OCI-LY7 (cell line): ENCODE measurements at regions not wholly inside any gene's neighbourhood (a gene's known extent, or its start where the extent isn't known, plus 50 kb on each side); places are given as distances from the start of the nearest gene placed in this dataset.
"Not testable (repeated sequence)": the region's sequence is repeated elsewhere in the genome, so short reads cannot be mapped to it uniquely, and the experiment has no call there.

ENCODE experiments used
- BruUV-seq: library from RNA; stranded (reverse); fragments of 400-500 nt; replicated peaks from 2 replicates; lab custom pipeline; 2021; lab: Mats Ljungman, UMichigan
- CTCF ChIA-PET: fragments of 300-600 bp; sonication (Branson Sonifier 250); formaldehyde crosslinking; loops from one replicate; lab custom pipeline; 2022; ENCODE audit warnings: antibody characterized with exemption; ENCODE audit not compliant: unreplicated experiment; lab: Charles Lee
- POLR2A ChIA-PET: fragments of 300-600 bp; sonication (Branson Sonifier 250); formaldehyde crosslinking; loops from one replicate; lab custom pipeline; 2022; ENCODE audit warnings: antibody characterized with exemption; lab: Charles Lee
- DNase-seq: peaks from one replicate; pipeline ENCODE4 v3.0.0-alpha.2; 2015; ENCODE audit warnings: low spot score
- H2AFZ ChIP-seq: fragments of 200-600 bp; sonication (generic), shearing (Covaris generic); 2 replicates; pipeline ENCODE4 v1.6.1; 2014; ENCODE audit warnings: mild to moderate bottlenecking, antibody characterized with exemption, low read length, moderate library complexity
- H3K27ac ChIP-seq: fragments of 200-600 bp; sonication (generic); 2 replicates; pipeline ENCODE4 v1.5.1; 2014; ENCODE audit warnings: mixed run types, low read depth, mild to moderate bottlenecking, moderate library complexity, low read length, inconsistent platforms; ENCODE audit not compliant: poor library complexity, severe bottlenecking
- H3K36me3 ChIP-seq: fragments of 200-600 bp; sonication (generic); 2 replicates; pipeline ENCODE4 v1.6.1; 2014; ENCODE audit warnings: mild to moderate bottlenecking, antibody characterized with exemption, low read length, moderate library complexity, mixed read lengths; ENCODE audit not compliant: insufficient read depth
- H3K4me1 ChIP-seq: fragments of 200-600 bp; sonication (generic); 2 replicates; pipeline ENCODE4 v1.5.1; 2014; ENCODE audit warnings: mild to moderate bottlenecking, low read length; ENCODE audit not compliant: insufficient read depth, poor library complexity, severe bottlenecking
- H3K4me2 ChIP-seq: fragments of 200-600 bp; sonication (generic); 2 replicates; pipeline ENCODE4 v1.6.1; 2014; ENCODE audit warnings: mild to moderate bottlenecking, low read length
- H3K4me3 ChIP-seq: fragments of 200-600 bp; sonication (generic); 2 replicates; pipeline ENCODE4 v1.5.1; 2014; ENCODE audit warnings: mild to moderate bottlenecking, low read depth, low read length; ENCODE audit not compliant: poor library complexity, severe bottlenecking
- H3K79me2 ChIP-seq: fragments of 200-600 bp; sonication (generic); 2 replicates; pipeline ENCODE4 v1.6.1; 2016; ENCODE audit warnings: low read depth, mild to moderate bottlenecking, low read length, moderate library complexity, mixed read lengths; ENCODE audit not compliant: insufficient read depth
- H3K9me2 ChIP-seq: fragments of 200-600 bp; sonication (generic); 2 replicates; pipeline ENCODE4 v1.6.1; 2016; ENCODE audit warnings: mild to moderate bottlenecking, low read length, mixed read lengths; ENCODE audit not compliant: insufficient read depth
- H3K9me3 ChIP-seq: fragments of 200-600 bp; sonication (generic); 2 replicates; pipeline ENCODE4 v1.6.1; 2014; ENCODE audit warnings: mild to moderate bottlenecking, mixed run types, low read length, mixed read lengths
- H4K20me1 ChIP-seq: fragments of 200-600 bp; sonication (generic); 2 replicates; pipeline ENCODE4 v1.6.1; 2014; ENCODE audit warnings: mild to moderate bottlenecking, antibody characterized with exemption, low read length, moderate library complexity, mixed read lengths; ENCODE audit not compliant: insufficient read depth
- EZH2phosphoT487 ChIP-seq: fragments of 200-600 bp; sonication (generic); IDR thresholded peaks from 2 replicates; pipeline ENCODE4 v1.6.1; 2018; ENCODE audit warnings: low read depth, borderline replicate concordance, mild to moderate bottlenecking, mixed run types, antibody characterized with exemption, low read length, moderate library complexity, mixed read lengths
- intact Hi-C: fragments of 100-400 bp; cut with micrococcal nuclease; formaldehyde crosslinking; loops from one replicate; pipeline ENCODE4 v1.10.0; 2022; ENCODE audit not compliant: unreplicated experiment
- TF ChIP-seq, protein P1 (sequence below): fragments of 200-600 bp; sonication (generic); conservative IDR thresholded peaks from 2 replicates; pipeline ENCODE4 v1.5.1; 2014; ENCODE audit warnings: mild to moderate bottlenecking, antibody characterized with exemption, low read length, moderate library complexity, mixed read lengths

DNA sequence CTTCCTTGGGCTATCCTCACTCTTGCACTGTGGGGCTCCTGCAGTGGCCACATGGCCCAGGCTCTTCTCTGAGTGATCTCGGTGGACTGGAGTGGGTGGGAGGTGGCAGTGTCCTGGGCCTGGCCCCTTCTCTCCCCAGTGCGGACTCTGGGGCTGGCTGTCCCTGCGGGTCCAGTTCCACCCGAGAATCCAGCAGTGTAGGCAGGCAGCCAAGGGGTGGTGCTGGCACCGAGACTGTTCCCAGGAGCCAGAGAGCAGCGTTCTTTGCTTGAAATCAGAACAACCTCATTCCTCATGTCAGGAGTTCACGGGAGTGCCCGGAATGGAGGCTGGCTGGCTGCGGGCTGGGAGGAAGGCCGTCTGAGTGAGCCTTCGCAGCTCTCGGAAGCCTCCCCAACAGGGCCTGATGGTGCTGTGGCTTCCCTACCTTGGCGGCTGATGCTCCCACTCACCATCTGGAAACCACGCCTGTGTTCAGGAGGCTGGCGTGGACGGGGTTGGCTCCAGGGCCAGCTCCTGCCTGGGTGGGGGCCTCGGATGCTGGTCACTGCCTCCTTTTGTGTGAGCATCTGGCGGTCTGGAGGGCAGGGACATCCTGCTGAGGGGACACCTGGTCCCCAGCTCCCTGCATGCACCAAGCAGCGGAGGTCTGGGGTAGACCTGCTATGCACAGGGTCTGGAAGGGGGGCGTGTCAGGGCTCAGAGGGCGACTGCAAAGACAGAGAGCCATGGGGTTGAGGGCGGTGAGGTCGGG lies 238.9 kb downstream of the TMEM121 start:
- H3K9me3 ChIP-seq, H3K4me3 ChIP-seq, H3K27ac ChIP-seq, H3K4me2 ChIP-seq, POLR2A ChIA-PET, H3K4me1 ChIP-seq, intact Hi-C loops, H3K9me2 ChIP-seq, H3K79me2 ChIP-seq, H2AFZ ChIP-seq, DNase-seq, BruUV-seq, CTCF ChIA-PET, H3K36me3 ChIP-seq, H4K20me1 ChIP-seq: not testable (repeated sequence)

DNA sequence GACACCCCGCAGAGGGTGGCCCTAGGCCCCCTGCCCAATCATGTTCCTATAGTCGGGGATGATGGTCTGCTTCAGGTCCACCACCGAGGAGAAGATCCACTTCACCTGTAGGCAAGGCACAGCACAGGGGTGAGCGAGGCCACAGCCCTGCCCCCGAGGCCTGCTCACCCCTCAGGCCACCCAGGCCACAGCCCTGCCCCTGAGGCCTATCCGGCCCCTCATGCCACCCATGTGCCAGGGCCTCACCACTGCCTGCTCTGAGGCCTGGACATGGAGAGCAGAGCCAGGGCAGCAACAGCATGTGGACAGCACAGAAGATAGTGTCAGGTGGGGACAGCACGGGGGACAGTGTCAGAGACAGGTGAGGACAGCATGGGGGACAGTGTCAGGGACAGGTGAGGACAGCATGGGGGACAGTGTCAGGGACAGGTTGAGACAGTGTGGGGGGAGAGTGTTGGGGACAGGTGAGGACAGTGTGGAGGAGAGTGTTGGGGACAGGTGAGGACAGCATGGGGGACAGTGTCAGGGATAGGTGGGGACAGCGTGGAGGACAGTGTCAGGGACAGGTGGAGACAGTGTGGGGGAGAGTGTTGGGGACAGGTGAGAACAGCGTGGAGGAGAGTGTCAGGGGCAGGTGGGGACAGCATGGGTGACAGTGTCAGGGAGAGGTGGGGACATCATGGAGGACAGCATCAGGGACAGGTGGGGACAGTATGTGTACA lies 239.7 kb downstream of the TMEM121 start:
- Histone ChIP-seq H3K9me2 (no peaks in the 10 kb centered on the region), H3K4me1 (no peaks in the 10 kb centered on the region), H3K36me3 (no peaks in the 10 kb centered on the region), H4K20me1 (no peaks in the 10 kb centered on the region), H3K4me2 (no peak overlapping the region), H2AFZ (no peak overlapping the region), H3K79me2 (no peaks in the 10 kb centered on the region), H3K27ac (no peak overlapping the region), H3K4me3 (no peak overlapping the region), H3K9me3 (no peaks in the 10 kb centered on the region)
- no TSS peak for BruUV-seq
- intact Hi-C loops = no loop called here
- no peak for TF ChIP-seq EZH2phosphoT487
- TF ChIP-seq, protein P1, sequence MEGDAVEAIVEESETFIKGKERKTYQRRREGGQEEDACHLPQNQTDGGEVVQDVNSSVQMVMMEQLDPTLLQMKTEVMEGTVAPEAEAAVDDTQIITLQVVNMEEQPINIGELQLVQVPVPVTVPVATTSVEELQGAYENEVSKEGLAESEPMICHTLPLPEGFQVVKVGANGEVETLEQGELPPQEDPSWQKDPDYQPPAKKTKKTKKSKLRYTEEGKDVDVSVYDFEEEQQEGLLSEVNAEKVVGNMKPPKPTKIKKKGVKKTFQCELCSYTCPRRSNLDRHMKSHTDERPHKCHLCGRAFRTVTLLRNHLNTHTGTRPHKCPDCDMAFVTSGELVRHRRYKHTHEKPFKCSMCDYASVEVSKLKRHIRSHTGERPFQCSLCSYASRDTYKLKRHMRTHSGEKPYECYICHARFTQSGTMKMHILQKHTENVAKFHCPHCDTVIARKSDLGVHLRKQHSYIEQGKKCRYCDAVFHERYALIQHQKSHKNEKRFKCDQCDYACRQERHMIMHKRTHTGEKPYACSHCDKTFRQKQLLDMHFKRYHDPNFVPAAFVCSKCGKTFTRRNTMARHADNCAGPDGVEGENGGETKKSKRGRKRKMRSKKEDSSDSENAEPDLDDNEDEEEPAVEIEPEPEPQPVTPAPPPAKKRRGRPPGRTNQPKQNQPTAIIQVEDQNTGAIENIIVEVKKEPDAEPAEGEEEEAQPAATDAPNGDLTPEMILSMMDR = no peak
- ChIA-PET CTCF (no interaction called here), POLR2A (no interaction called here)
- DNase-seq = no peak

DNA sequence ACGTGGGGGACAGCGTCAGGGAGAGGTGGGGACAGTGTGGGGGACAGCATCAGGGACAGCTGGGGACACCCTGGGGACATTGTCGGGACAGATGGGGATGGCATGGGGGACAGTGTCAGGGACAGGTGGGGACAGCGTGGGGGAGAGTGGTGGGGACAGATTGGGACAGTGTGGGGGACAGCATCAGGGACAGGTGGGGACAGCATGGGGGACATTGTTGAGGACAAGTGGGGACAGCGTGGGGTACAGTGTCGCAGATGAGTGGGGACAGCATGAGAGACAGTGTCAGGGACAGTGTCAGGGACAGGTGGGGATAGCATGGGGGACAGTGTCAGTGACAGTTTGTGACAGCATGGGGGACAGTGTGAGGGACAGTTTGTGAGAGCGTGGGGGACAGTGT lies 240.9 kb downstream of the TMEM121 start:
- Histone ChIP-seq H3K9me2 (no peaks in the 10 kb centered on the region), H3K4me1 (no peaks in the 10 kb centered on the region), H4K20me1 (no peaks in the 10 kb centered on the region), H3K9me3 (no peaks in the 10 kb centered on the region), H3K36me3 (no peaks in the 10 kb centered on the region), H3K4me3 (no peak overlapping the region), H3K4me2 (no peak overlapping the region), H3K27ac (no peak overlapping the region), H2AFZ (no peak overlapping the region), H3K79me2 (no peaks in the 10 kb centered on the region)
- intact Hi-C loops = no loop called here
- CTCF ChIA-PET = no interaction called here
- no peak for DNase-seq
- POLR2A ChIA-PET = no interaction called here
- no peak for TF ChIP-seq EZH2phosphoT487
- TF ChIP-seq, protein P1 = no peak
- no TSS peak for BruUV-seq

DNA sequence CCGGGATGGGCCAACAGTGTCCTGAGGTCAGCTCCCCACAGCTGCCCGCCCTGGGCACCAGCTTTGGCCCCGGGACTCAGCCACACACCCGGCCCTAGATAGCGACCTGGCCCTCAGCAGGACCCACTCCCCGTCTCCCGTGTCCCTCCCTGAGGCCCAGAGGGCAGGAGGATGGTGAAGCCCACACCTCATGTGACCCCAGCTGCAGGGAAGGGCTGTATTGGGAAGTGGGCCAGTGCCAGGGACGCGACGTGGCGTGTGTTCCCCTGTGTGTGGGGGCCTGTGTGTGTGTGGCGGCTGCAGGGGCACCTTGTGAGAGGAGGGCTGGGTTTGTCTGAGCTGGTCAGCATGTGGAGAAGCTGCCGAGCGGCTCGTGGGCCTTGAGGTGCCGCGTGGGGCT lies 241.7 kb downstream of the TMEM121 start:
- H4K20me1 ChIP-seq, H3K4me2 ChIP-seq, H3K9me2 ChIP-seq, H2AFZ ChIP-seq, H3K79me2 ChIP-seq, intact Hi-C loops, H3K4me1 ChIP-seq, POLR2A ChIA-PET, H3K9me3 ChIP-seq, H3K27ac ChIP-seq, H3K4me3 ChIP-seq, H3K36me3 ChIP-seq, BruUV-seq, DNase-seq, CTCF ChIA-PET: not testable (repeated sequence)

DNA sequence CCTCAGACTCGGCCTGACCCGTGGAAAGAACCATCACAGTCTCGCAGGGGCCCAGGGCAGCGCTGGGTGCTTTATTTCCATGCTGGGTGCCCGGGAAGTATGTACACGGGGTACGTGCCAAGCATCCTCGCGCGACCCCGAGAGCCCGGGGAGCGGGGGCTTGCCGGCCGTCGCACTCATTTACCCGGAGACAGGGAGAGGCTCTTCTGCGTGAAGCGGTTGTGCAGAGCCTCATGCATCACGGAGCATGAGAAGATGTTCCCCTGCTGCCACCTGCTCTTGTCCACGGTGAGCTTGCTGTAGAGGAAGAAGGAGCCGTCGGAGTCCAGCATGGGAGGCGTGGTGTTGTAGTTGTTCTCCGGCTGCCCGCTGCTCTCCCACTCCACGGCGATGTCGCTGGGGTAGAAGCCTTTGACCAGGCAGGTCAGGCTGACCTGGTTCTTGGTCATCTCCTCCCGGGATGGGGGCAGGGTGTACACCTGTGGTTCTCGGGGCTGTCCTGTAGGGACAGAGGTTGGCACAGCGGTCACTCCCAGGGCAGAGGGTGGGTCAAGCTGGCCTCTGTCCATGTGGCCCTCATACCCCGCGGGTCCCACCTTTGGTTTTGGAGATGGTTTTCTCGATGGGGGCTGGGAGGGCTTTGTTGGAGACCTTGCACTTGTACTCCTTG lies 242.8 kb downstream of the TMEM121 start:
- POLR2A ChIA-PET = not testable (repeated sequence)

More for the DNA sequence above, 242.8 kb downstream of the TMEM121 start:
- H3K4me3 ChIP-seq, H3K9me3 ChIP-seq, DNase-seq, H3K4me2 ChIP-seq, CTCF ChIA-PET, H4K20me1 ChIP-seq, H3K4me1 ChIP-seq, H2AFZ ChIP-seq, BruUV-seq, H3K36me3 ChIP-seq, intact Hi-C loops, H3K79me2 ChIP-seq, H3K27ac ChIP-seq, H3K9me2 ChIP-seq: not testable (repeated sequence)
